PC-9 (cell line): ENCODE measurements at regions not wholly inside any gene's neighbourhood (a gene's known extent, or its start where the extent isn't known, plus 50 kb on each side); places are given as distances from the start of the nearest gene placed in this dataset.

Experiments used
- BruUV-seq: library from RNA; stranded (reverse); fragments of 400-500 nt; replicated peaks from 2 replicates; lab custom pipeline; 2021; lab: Mats Ljungman, UMichigan
- CTCF ChIA-PET: fragments of 300-600 bp; sonication (Branson Sonifier 250); formaldehyde crosslinking; loops from one replicate; lab custom pipeline; 2022; ENCODE audit warnings: antibody characterized with exemption; lab: Charles Lee
- POLR2A ChIA-PET: fragments of 300-600 bp; sonication (Branson Sonifier 250); formaldehyde crosslinking; loops from one replicate; lab custom pipeline; 2022; ENCODE audit warnings: antibody characterized with exemption; ENCODE audit not compliant: unreplicated experiment; lab: Charles Lee
- DNase-seq, 2 experiments: peaks; one replicate each; pipeline versions ENCODE4 v3.0.0 to v3.0.0-alpha.2; 2015 to 2022; ENCODE audit warnings: mixed read lengths in 1 of 2
- H2AFZ ChIP-seq: fragments of 200-600 bp; sonication (generic); 2 replicates; pipeline ENCODE4 v1.8.1; 2017; ENCODE audit warnings: antibody characterized with exemption
- H3F3A ChIP-seq: fragments of 200-600 bp; sonication (generic); 2 replicates; pipeline ENCODE4 v1.8.1; 2017; ENCODE audit warnings: antibody characterized with exemption, mild to moderate bottlenecking, low read depth; ENCODE audit not compliant: insufficient read depth
- H3K27ac ChIP-seq: fragments of 200-600 bp; sonication (generic); 2 replicates; pipeline ENCODE4 v1.6.1; 2016; ENCODE audit warnings: mixed run types
- H3K27me3 ChIP-seq: fragments of 200-600 bp; sonication (generic); 2 replicates; pipeline ENCODE4 v1.6.1; 2016; ENCODE audit warnings: low read depth, mixed run types; ENCODE audit not compliant: insufficient read depth
- H3K36me3 ChIP-seq: fragments of 200-600 bp; sonication (generic); 2 replicates; pipeline ENCODE4 v1.6.1; 2016; ENCODE audit warnings: low read depth, mixed run types
- H3K4me1 ChIP-seq: fragments of 200-600 bp; sonication (generic); replicated peaks from 2 replicates; pipeline ENCODE4 v1.6.1; 2016; ENCODE audit warnings: mixed run types; ENCODE audit not compliant: insufficient read depth
- H3K4me2 ChIP-seq: fragments of 200-600 bp; sonication (generic); 2 replicates; pipeline ENCODE4 v1.6.1; 2017; ENCODE audit warnings: mixed run types
- H3K4me3 ChIP-seq: fragments of 200-600 bp; sonication (generic); 2 replicates; pipeline ENCODE4 v1.6.1; 2016; ENCODE audit warnings: mixed run types
- H3K79me2 ChIP-seq: fragments of 200-600 bp; sonication (generic); 2 replicates; pipeline ENCODE4 v1.6.1; 2017; ENCODE audit warnings: low read depth, mixed run types
- H3K9me2 ChIP-seq: fragments of 200-600 bp; sonication (generic); 2 replicates; pipeline ENCODE4 v1.8.1; 2017; ENCODE audit warnings: mild to moderate bottlenecking; ENCODE audit not compliant: insufficient read depth
- H3K9me3 ChIP-seq: fragments of 200-600 bp; sonication (generic); 2 replicates; pipeline ENCODE4 v1.8.1; 2016; ENCODE audit warnings: low read depth; ENCODE audit not compliant: insufficient read depth
- H4K20me1 ChIP-seq: fragments of 200-600 bp; sonication (generic); 2 replicates; pipeline ENCODE4 v1.8.1; 2017; ENCODE audit not compliant: insufficient read depth
- CTCF ChIP-seq: fragments of 200-600 bp; sonication (generic); conservative IDR thresholded peaks from 2 replicates; pipeline ENCODE4 v1.6.1; 2017; ENCODE audit warnings: mixed run types, antibody characterized with exemption, mild to moderate bottlenecking, moderate library complexity
- EZH2 ChIP-seq: fragments of 200-600 bp; sonication (generic); IDR thresholded peaks from 2 replicates; pipeline ENCODE4 v1.8.0; 2017; ENCODE audit warnings: antibody characterized with exemption, low read depth
- intact Hi-C: fragments of 100-400 bp; cut with micrococcal nuclease; formaldehyde crosslinking; loops from one replicate; pipeline ENCODE4 v1.10.0; 2022; ENCODE audit not compliant: unreplicated experiment

GRCh38 chr5:51487952-51488351 is 104.7 kb downstream of the ISL1 start:
- intact Hi-C loops, result no loop called here
- no peaks in the 10 kb centered on the region for H3K4me1 ChIP-seq
- no peak for DNase-seq
- no peak for TF ChIP-seq CTCF
- TF ChIP-seq EZH2, result no peak
- H3F3A ChIP-seq, result no peaks in the 10 kb centered on the region
- no peaks in the 10 kb centered on the region for H3K36me3 ChIP-seq
- no peak overlapping the region for H2AFZ ChIP-seq
- no peak overlapping the region for H3K4me3 ChIP-seq
- H3K9me3 ChIP-seq, result no peaks in the 10 kb centered on the region
- no TSS peak for BruUV-seq
- POLR2A ChIA-PET, result no interaction called here
- H3K27me3 ChIP-seq, result no peaks in the 10 kb centered on the region
- CTCF ChIA-PET, result interaction anchor here (0.6 kb wide), 1 partner anchor 119 kb away, joined by 3 read pairs; no protein-coding TSS in a partner anchor
- H3K4me2 ChIP-seq, result no peak overlapping the region
- H3K9me2 ChIP-seq, result no peaks in the 10 kb centered on the region
- H3K79me2 ChIP-seq, result no peaks in the 10 kb centered on the region
- no peaks in the 10 kb centered on the region for H4K20me1 ChIP-seq
- H3K27ac ChIP-seq, result no peak overlapping the region

GRCh38 chr5:51488803-51489642 is 105.8 kb downstream of the ISL1 start:
- intact Hi-C loops, result no loop called here
- no peak overlapping the region for H3K4me3 ChIP-seq
- H3K9me2 ChIP-seq, result no peaks in the 10 kb centered on the region
- no peak overlapping the region for H3K4me2 ChIP-seq
- no peaks in the 10 kb centered on the region for H4K20me1 ChIP-seq
- H3K27ac ChIP-seq, result no peak overlapping the region
- no peaks in the 10 kb centered on the region for H3K9me3 ChIP-seq
- no peak for DNase-seq
- H3K36me3 ChIP-seq, result no peaks in the 10 kb centered on the region
- no TSS peak for BruUV-seq
- no peak for TF ChIP-seq EZH2
- TF ChIP-seq CTCF, result no peak
- ChIA-PET CTCF (no interaction called here), POLR2A (no interaction called here)
- no peaks in the 10 kb centered on the region for H3K4me1 ChIP-seq
- no peaks in the 10 kb centered on the region for H3K27me3 ChIP-seq
- no peaks in the 10 kb centered on the region for H3F3A ChIP-seq
- no peaks in the 10 kb centered on the region for H3K79me2 ChIP-seq
- no peak overlapping the region for H2AFZ ChIP-seq

- H3K4me1 ChIP-seq, result no peaks in the 10 kb centered on the region
- H3K27ac ChIP-seq, result no peak overlapping the region
- H4K20me1 ChIP-seq, result no peaks in the 10 kb centered on the region
- H3K4me2 ChIP-seq, result no peak overlapping the region
- no peak overlapping the region for H3K4me3 ChIP-seq
- CTCF ChIA-PET, result no interaction called here
- no peaks in the 10 kb centered on the region for H3K9me3 ChIP-seq
- no peaks in the 10 kb centered on the region for H3K27me3 ChIP-seq
- H3F3A ChIP-seq, result no peaks in the 10 kb centered on the region
- H3K36me3 ChIP-seq, result no peaks in the 10 kb centered on the region
- POLR2A ChIA-PET, result no interaction called here
- H3K79me2 ChIP-seq, result no peaks in the 10 kb centered on the region
- intact Hi-C loops, result no loop called here
- DNase-seq, result no peak
- no peaks in the 10 kb centered on the region for H3K9me2 ChIP-seq
- no peak overlapping the region for H2AFZ ChIP-seq
- TF ChIP-seq EZH2 (no peak), CTCF (no peak)
- no TSS peak for BruUV-seq
Measured at GRCh38 chr5:51494821-51495220, 111.6 kb downstream of the ISL1 start.
